HG02970 (cell line): ENCODE measurements at regions not wholly inside any gene's neighbourhood (a gene's known extent, or its start where the extent isn't known, plus 50 kb on each side); places are given as distances from the start of the nearest gene placed in this dataset.

ENCODE experiments used
- ATAC-seq: cut with Tn5 transposase; IDR thresholded peaks from one replicate; pipeline ENCODE4 v1.9.1; 2021; ENCODE audit warnings: mild to moderate bottlenecking, moderate library complexity, moderate number of reproducible peaks; ENCODE audit not compliant: unreplicated experiment, low FRiP score

DNA sequence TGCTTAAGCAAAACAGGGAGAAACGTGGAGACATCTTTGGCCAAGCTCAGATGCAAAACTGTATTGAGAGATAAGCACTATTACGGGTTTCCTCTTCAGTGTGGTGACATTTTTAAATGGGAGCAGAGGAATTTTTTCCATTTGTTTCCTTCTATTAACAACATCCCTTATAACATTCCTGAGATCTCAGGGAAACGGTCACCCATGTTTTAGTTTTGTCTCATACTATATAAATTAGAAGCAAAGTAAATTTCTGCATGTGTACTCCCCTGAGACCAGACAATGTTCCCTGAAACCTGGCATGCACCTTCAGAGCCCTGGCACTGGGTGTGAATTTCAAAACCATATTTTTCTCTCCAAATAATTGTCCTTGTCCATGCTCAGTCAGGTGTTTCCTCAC lies 57.6 kb upstream of the RNF152 start:
- no peak for ATAC-seq

DNA sequence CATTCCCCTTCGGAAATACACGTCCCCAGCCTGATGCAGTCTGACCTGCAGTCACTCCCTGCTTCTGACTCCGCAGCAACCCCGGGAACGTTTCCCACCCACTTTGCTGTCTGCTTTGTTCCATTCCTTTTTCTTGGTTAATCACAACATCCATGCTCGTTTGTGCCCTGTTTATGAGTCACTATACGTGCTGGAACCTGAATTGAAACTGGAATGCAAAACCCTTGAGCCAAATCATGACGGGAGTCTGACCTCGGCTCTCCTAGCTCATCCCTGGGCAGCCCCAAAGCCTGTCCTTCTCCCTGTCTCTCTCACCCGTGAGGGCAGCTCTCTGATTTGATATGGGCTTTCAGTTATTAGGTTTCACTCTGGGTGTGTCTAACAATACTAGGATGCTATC lies 57.1 kb upstream of the RNF152 start:
- no peak for ATAC-seq

DNA sequence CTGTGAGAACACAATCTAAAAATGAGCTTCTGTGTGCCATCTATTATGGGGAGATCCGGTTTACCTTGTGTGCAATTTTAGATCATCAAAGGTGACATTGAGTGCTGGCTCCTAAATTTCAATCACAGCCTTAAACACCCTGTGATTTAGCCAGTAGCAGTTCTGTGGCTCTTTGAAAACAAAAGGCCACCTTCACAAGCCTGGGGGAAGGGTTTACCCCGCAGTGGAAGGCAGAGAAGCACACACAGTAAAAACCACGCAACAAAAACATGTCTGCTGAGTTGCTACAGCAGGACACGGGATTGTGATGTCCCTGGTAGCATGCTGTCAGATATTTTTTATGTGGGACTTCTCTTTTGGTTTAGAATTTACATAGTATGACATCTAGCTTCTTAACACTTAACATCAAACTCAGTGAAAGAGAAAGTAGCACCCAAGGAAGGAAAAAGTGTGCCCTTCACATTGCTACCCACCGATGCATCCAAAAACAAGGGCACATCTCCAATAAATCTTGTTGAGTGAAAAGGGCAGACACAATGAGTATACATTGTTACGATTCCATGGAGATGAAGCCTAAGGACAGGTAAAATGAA lies 56.1 kb upstream of the RNF152 start:
- ATAC-seq = no peak

DNA sequence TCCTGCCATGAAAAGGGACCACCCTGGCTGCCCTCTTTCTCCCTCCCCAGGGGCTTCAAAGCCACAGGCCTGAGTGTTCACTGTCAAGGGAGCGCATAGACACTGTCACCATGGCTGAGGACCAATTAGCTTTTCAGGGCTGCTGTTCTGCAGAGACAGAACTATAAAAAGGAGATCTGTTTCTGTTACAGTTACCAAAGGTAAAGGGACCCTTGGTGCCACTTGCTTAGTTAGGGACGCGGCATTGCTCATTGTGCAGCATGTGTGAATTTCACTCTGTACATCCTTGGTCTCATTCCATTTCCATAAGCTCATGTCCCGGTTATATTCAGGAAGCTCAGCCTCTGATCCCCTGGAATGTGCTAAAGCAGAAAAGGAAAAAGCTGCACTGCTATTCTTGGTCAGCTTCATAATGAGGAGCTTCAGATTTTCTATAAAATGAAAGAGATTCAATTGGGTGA lies 55.5 kb upstream of the RNF152 start:
- no peak for ATAC-seq

DNA sequence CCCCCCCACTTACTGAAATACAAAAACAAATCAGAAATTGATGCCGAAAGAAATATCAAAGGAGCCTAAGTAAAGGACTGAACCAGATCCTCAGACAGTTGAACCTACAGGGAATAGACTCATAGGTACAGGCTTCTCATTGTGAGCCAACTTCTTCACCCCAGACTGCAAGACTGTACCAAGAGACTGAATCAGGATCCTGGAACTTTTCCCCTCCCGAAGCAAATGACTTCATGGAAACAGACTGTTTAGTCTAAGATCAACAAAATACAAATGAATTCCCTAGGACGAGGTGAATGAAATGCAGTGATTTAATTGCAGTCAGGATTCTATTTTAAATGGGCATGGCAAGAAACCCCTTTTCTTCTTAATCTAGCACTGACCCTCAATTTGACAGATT lies 53.6 kb upstream of the RNF152 start:
- ATAC-seq = no peak

DNA sequence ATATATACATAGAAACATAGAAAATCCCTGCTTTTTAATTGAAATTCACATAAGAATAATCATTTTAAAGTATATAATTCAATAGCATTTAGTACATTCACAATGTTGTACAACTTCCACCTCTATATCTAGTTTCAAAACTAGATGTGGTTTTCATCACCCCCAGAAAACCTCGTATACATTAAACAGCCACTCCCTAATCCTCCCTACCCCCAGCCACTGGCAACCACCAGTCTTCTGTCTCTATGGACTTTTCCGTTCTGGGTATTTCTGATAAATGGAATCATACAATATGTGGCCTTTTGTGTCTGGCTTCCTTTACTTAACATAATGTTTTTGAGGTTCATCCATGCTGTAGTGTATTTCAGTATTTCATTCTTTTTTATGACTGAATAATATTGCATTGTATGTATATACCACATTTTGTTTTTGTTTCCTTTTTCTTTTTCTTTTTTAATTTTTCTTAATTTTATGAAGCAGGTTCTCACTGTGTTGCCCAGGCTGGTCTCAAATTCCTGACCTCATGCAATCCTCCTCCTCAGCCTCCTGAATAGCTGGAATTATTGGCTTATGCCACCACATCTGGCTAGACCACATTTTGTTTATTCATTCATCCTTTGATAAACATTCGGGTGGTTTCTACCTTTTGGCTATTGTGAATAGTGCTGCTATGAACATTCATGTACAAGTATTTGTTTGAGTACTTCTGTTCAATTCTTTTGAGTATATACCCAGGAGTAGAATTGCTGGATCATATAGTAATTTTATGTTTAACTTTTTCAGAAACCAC lies 50.6 kb upstream of the RNF152 start:
- ATAC-seq = no peak
